Spleen (tissue), 11 donors: ENCODE measurements at regions not wholly inside any gene's neighbourhood (a gene's known extent, or its start where the extent isn't known, plus 50 kb on each side); places are given as distances from the start of the nearest gene placed in this dataset.

ENCODE experiments used
- DNase-seq: peaks from one replicate; pipeline ENCODE4 v3.0.0-alpha.2; 2020
- H3K27ac ChIP-seq, 8 donors: fragments of 200-600 bp; sonication (generic) in 7 of 8; 1 replicate in 4 of 8; 2 replicates in 4 of 8; pipeline versions ENCODE4 v1.5.0 to v1.8.0; 2016 to 2021; ENCODE audit warnings: inconsistent platforms in 4 of 8, mild to moderate bottlenecking in 4 of 8, moderate library complexity in 1 of 8
- H3K27me3 ChIP-seq, 7 donors: fragments of 200-600 bp; sonication (generic) in 6 of 7; replicated peaks in 1 of 7; 1 replicate in 4 of 7; 2 replicates in 3 of 7; pipeline versions ENCODE4 v1.5.0 to v1.8.0; 2016 to 2021; ENCODE audit warnings: inconsistent platforms in 3 of 7, mild to moderate bottlenecking in 1 of 7
- H3K36me3 ChIP-seq, 6 donors: fragments of 200-600 bp; sonication (generic) in 5 of 6; 1 replicate in 4 of 6; 2 replicates in 2 of 6; pipeline versions ENCODE4 v1.5.0 to v1.8.0; 2016 to 2021; ENCODE audit warnings: inconsistent platforms in 2 of 6
- H3K4me1 ChIP-seq, 6 donors: fragments of 200-600 bp; sonication (generic) in 5 of 6; 1 replicate in 3 of 6; 2 replicates in 3 of 6; pipeline versions ENCODE4 v1.5.0 to v1.8.0; 2016 to 2021; ENCODE audit warnings: inconsistent platforms in 3 of 6
- H3K4me3 ChIP-seq, 8 donors: fragments of 200-600 bp; sonication (generic) in 7 of 8; 1 replicate in 4 of 8; 2 replicates in 4 of 8; pipeline versions ENCODE4 v1.5.0 to v1.8.0; 2016 to 2021; ENCODE audit warnings: inconsistent platforms in 4 of 8, mild to moderate bottlenecking in 4 of 8, moderate library complexity in 2 of 8
- H3K9me3 ChIP-seq, 8 donors: fragments of 200-600 bp; sonication (generic) in 7 of 8; 1 replicate in 4 of 8; 2 replicates in 4 of 8; pipeline versions ENCODE4 v1.5.0 to v1.8.0; 2016 to 2021; ENCODE audit warnings: inconsistent platforms in 4 of 8
- POLR2A ChIP-seq, 3 donors: fragments of 450-650 bp; IDR thresholded peaks; one replicate each; pipeline ENCODE4 v1.5.1; 2017; ENCODE audit warnings: antibody characterized with exemption in 3 of 3, mild to moderate bottlenecking in 1 of 3
- POLR2AphosphoS5 ChIP-seq, 3 donors: sonication (generic); formaldehyde crosslinking; IDR thresholded peaks; one replicate each; pipeline ENCODE4 v1.5.1; 2017; ENCODE audit warnings: antibody characterized with exemption in 3 of 3
- WGBS, 5 donors: extraction: QIAGEN DNeasy Blood & Tissue Kit in 3 of 5; methylation state at CpG; one replicate each; pipeline versions ENCODE4 v1.1.5 to v1.1.7; 2013 to 2018; 5-methylcytosine and 5-hydroxymethylcytosine counted together
- intact Hi-C: fragments of 100-400 bp; cut with DNase I; formaldehyde crosslinking; loops from one replicate; pipeline ENCODE4 v1.15.0; 2023; ENCODE audit warnings: low total_unique reads
- TF ChIP-seq, protein P1 (sequence below), 11 experiments: fragments of 200-600 bp in 7 of 11; fragments of 450-650 bp in 4 of 11; sonication (generic) in 4 of 11; IDR thresholded peaks in 8 of 11; conservative IDR thresholded peaks in 3 of 11; 1 replicate in 7 of 11; 2 replicates in 4 of 11; pipeline versions ENCODE4 v1.4.0 to v1.8.0; 2016 to 2021; ENCODE audit warnings: antibody characterized with exemption in 11 of 11, inconsistent platforms in 4 of 11, mild to moderate bottlenecking in 1 of 11
- donor health status: healthy with polysubstance abuse.
- donor health status: DM: no; HTN: no; CAD: no; lungs with moderate emphysema.
- donor health status: DM: no; HTN: no; CAD: no.
- donor health status: Bipolar disorder and iron deficiency.
- donor health status: healthy.
- donor health status: DM: no; HTN: no; CAD: no.
- donor health status: DM: yes; HTN: yes; CAD: no.

GRCh38 chr5:153066281-153066680 lies 424.2 kb upstream of the GRIA1 start:
- TF ChIP-seq, protein P1, sequence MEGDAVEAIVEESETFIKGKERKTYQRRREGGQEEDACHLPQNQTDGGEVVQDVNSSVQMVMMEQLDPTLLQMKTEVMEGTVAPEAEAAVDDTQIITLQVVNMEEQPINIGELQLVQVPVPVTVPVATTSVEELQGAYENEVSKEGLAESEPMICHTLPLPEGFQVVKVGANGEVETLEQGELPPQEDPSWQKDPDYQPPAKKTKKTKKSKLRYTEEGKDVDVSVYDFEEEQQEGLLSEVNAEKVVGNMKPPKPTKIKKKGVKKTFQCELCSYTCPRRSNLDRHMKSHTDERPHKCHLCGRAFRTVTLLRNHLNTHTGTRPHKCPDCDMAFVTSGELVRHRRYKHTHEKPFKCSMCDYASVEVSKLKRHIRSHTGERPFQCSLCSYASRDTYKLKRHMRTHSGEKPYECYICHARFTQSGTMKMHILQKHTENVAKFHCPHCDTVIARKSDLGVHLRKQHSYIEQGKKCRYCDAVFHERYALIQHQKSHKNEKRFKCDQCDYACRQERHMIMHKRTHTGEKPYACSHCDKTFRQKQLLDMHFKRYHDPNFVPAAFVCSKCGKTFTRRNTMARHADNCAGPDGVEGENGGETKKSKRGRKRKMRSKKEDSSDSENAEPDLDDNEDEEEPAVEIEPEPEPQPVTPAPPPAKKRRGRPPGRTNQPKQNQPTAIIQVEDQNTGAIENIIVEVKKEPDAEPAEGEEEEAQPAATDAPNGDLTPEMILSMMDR (IDR thresholded peaks at IDR 0.05 in 8 of 11, conservative IDR thresholded peaks at IDR 0.05 in 3 of 11): no peak
- no peak for TF ChIP-seq POLR2A (IDR thresholded peaks at IDR 0.05)
- no peak for TF ChIP-seq POLR2AphosphoS5 (IDR thresholded peaks at IDR 0.05)
- H3K27me3 ChIP-seq: no peaks in the 10 kb centered on the region
- intact Hi-C loops: no loop called here
- no peak for DNase-seq
- H3K4me3 ChIP-seq: no peak overlapping the region
- H3K9me3 ChIP-seq: no peaks in the 10 kb centered on the region
- H3K27ac ChIP-seq: no peak overlapping the region
- no peaks in the 10 kb centered on the region for H3K4me1 ChIP-seq
- H3K36me3 ChIP-seq: no peaks in the 10 kb centered on the region

DNA sequence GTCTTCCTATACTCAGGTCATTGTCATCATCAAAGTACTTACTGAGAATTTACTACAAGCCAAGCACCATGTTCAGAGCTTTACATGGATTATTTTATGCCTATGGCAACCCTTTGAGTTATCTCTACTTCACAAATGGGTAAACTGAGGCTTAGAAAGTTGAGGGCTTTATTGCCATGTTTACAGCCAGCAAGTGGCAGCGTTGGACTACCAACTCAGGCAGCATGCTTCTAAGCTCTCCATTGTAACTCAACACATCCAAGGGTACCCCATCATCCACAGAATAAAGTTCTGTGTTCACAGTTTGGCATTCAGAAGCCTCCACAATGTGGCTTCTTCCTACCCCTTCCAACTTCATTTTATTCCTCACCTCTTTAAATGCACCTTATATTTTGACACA lies 422.6 kb upstream of the GRIA1 start:
- WGBS, 5 donors: 59 to 87% (median 81%) methylated on average over 1 of the region's 1 CpG
- Histone ChIP-seq H3K36me3 (no peaks in the 10 kb centered on the region), H3K27me3 (no peaks in the 10 kb centered on the region), H3K4me1 (no peaks in the 10 kb centered on the region), H3K9me3 (no peaks in the 10 kb centered on the region), H3K27ac (no peak overlapping the region), H3K4me3 (no peak overlapping the region)
- DNase-seq: no peak
- TF ChIP-seq POLR2A (IDR thresholded peaks at IDR 0.05): no peak
- TF ChIP-seq, protein P1 (IDR thresholded peaks at IDR 0.05 in 8 of 11, conservative IDR thresholded peaks at IDR 0.05 in 3 of 11): no peak
- no peak for TF ChIP-seq POLR2AphosphoS5 (IDR thresholded peaks at IDR 0.05)
- intact Hi-C loops: no loop called here

DNA sequence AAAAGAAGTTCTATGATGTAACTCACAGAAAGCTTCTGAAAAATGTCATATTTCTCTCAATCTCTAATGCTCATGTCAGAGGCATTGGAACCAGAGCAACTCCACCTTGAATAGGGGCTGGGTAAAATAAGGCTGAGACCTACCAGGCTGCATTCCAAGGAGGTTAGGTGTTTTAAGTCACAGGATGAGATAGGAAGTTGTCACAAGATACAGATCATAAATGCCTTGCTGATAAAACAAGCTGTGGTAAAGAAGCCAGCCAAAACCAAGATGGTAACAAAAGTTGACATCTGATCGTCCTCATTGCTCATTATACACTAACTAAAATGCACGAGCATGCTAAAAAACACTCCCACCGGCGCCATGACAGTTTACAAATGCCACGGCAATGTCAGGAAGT lies 411.1 kb upstream of the GRIA1 start:
- Histone ChIP-seq H3K4me3 (no peak overlapping the region), H3K9me3 (peaks cover 0 to 15% (median 0%) of the 10 kb centered on the region in 8 donors), H3K36me3 (no peaks in the 10 kb centered on the region), H3K27ac (no peak overlapping the region), H3K27me3 (no peaks in the 10 kb centered on the region), H3K4me1 (no peaks in the 10 kb centered on the region)
- intact Hi-C loops: no loop called here
- TF ChIP-seq POLR2AphosphoS5 (IDR thresholded peaks at IDR 0.05): no peak
- TF ChIP-seq, protein P1 (IDR thresholded peaks at IDR 0.05 in 8 of 11, conservative IDR thresholded peaks at IDR 0.05 in 3 of 11): no peak
- TF ChIP-seq POLR2A (IDR thresholded peaks at IDR 0.05): no peak
- no peak for DNase-seq
- WGBS, 5 donors: 79 to 86% (median 84%) methylated on average over 5 of the region's 5 CpGs

- intact Hi-C loops: no loop called here
- Histone ChIP-seq H3K9me3 (peaks cover 0 to 15% (median 0%) of the 10 kb centered on the region in 8 donors), H3K27ac (no peak overlapping the region), H3K4me3 (no peak overlapping the region), H3K27me3 (no peaks in the 10 kb centered on the region), H3K36me3 (no peaks in the 10 kb centered on the region), H3K4me1 (no peaks in the 10 kb centered on the region)
- TF ChIP-seq POLR2A (IDR thresholded peaks at IDR 0.05) (no peak), POLR2AphosphoS5 (IDR thresholded peaks at IDR 0.05) (no peak)
- TF ChIP-seq, protein P1 (IDR thresholded peaks at IDR 0.05 in 8 of 11, conservative IDR thresholded peaks at IDR 0.05 in 3 of 11): no peak
- 82 to 95% (median 87%) methylated on average over 6 of the region's 6 CpGs for WGBS, 5 donors
- DNase-seq: no peak
Measured at GRCh38 chr5:153080940-153081339, 409.5 kb upstream of the GRIA1 start.
